Prostate gland (tissue), 2 donors: ENCODE measurements at regions not wholly inside any gene's neighbourhood (a gene's known extent, or its start where the extent isn't known, plus 50 kb on each side); places are given as distances from the start of the nearest gene placed in this dataset.

Experiments used
- DNase-seq: peaks from one replicate; pipeline ENCODE4 v3.0.0-alpha.2; 2019; ENCODE audit warnings: low spot score
- H3K27ac ChIP-seq, 2 donors: fragments of 200-600 bp; sonication (generic); 2 replicates each; pipeline ENCODE4 v1.5.1; 2017 to 2019
- H3K27me3 ChIP-seq: fragments of 200-600 bp; sonication (generic); replicated peaks from 2 replicates; pipeline ENCODE4 v1.5.1; 2019; ENCODE audit not compliant: insufficient read depth
- H3K36me3 ChIP-seq, 2 donors: fragments of 200-600 bp; sonication (generic); 1 replicate in 1 of 2; 2 replicates in 1 of 2; pipeline versions ENCODE4 v1.5.1 to v1.8.1; 2017 to 2019
- H3K4me1 ChIP-seq: fragments of 200-600 bp; sonication (generic); replicated peaks from 2 replicates; pipeline ENCODE4 v1.5.1; 2019
- H3K4me3 ChIP-seq, 2 donors: fragments of 200-600 bp; sonication (generic); 2 replicates each; pipeline ENCODE4 v1.5.1; 2017 to 2019
- H3K9me3 ChIP-seq: fragments of 200-600 bp; sonication (generic); 2 replicates; pipeline ENCODE4 v1.5.1; 2017
- CTCF ChIP-seq, 4 experiments: fragments of 200-600 bp in 2 of 4; fragments of 450-650 bp in 2 of 4; sonication (generic) in 2 of 4; IDR thresholded peaks; 1 replicate in 3 of 4; 2 replicates in 1 of 4; pipeline ENCODE4 v1.5.1; 2016 to 2019; ENCODE audit warnings: antibody characterized with exemption in 4 of 4, mild to moderate bottlenecking in 2 of 4, moderate library complexity in 2 of 4
- POLR2A ChIP-seq: fragments of 450-650 bp; IDR thresholded peaks from one replicate; pipeline ENCODE4 v1.6.1; 2016; ENCODE audit warnings: antibody characterized with exemption, mild to moderate bottlenecking
- POLR2AphosphoS5 ChIP-seq: sonication (generic); formaldehyde crosslinking; IDR thresholded peaks from one replicate; pipeline ENCODE4 v1.6.1; 2017; ENCODE audit warnings: antibody characterized with exemption
- WGBS: methylation state at CpG from one replicate; pipeline ENCODE4 v1.1.5; 2018; 5-methylcytosine and 5-hydroxymethylcytosine counted together
- intact Hi-C: fragments of 100-400 bp; cut with DNase I; formaldehyde crosslinking; loops from one replicate; pipeline ENCODE4 v1.14.2; 2022

GRCh38 chr12:102564026-102564425 is 83.7 kb upstream of the IGF1 start:
- 57% methylated on average over 4 of the region's 4 CpGs for WGBS
- no peaks in the 10 kb centered on the region for H3K9me3 ChIP-seq
- no peak overlapping the region for H3K27ac ChIP-seq
- TF ChIP-seq POLR2A: no peak
- TF ChIP-seq POLR2AphosphoS5: no peak
- no peak for TF ChIP-seq CTCF (IDR thresholded peaks at IDR 0.05)
- H3K36me3 ChIP-seq: no peaks in the 10 kb centered on the region
- peak; percentile 12 for DNase-seq
- H3K27me3 ChIP-seq: no peaks in the 10 kb centered on the region
- no peaks in the 10 kb centered on the region for H3K4me1 ChIP-seq
- intact Hi-C loops: no loop called here
- no peak overlapping the region for H3K4me3 ChIP-seq

DNA sequence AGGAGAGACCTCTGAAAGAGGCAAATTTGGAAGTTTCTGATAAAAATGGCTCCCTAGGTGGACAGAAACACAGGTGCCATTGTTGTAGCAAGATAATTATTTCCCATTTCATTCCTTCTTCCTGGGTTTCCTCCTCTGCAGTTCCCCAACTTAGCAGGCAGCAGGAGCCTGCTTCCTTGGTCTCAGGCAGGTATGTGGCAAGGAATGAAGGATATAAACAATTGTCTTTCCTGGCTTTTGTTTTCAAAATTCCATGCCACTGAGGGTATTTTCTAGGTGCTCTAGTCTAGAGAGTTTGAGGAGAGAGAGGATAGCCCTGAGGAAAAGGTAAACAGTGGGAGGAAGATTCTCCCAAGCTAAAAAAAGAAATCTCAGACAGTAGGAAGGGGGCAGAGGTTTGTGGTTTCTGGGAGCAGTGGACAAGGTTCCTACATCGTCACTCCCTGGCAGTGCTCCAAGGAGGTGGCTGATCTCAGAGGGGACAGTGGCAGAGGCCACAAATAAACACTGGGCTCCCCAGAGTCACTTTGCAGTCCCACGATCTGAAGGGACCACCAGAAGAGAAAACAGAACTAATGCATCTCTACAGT is 82.6 kb upstream of the IGF1 start:
- TF ChIP-seq CTCF (IDR thresholded peaks at IDR 0.05) (no peak), POLR2AphosphoS5 (no peak), POLR2A (no peak)
- no peak for DNase-seq
- no peaks in the 10 kb centered on the region for H3K4me1 ChIP-seq
- H3K9me3 ChIP-seq: no peaks in the 10 kb centered on the region
- no peaks in the 10 kb centered on the region for H3K36me3 ChIP-seq
- H3K4me3 ChIP-seq: no peak overlapping the region
- H3K27ac ChIP-seq: no peak overlapping the region
- WGBS: 33% methylated on average over 2 of the region's 2 CpGs
- intact Hi-C loops: no loop called here
- no peaks in the 10 kb centered on the region for H3K27me3 ChIP-seq

DNA sequence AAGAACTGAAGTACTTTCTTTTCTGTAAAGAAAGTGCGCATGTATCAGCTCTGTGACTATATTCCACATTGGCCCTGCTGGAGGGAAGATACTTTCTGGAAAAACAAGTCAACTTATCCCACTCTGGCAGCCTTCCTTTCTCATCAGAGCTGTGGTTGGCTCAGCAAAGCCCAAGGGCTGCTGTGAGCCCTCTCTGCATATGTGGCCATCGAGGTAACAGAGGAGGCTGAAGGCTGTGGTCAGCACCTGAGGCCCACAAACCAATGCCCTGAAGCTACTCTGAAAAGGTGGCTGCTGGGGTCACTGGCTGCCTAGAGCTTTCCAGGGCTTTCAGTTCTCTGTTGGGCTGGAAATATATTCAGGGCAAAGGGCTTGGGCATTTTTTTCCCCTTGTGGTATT is 70.8 kb upstream of the IGF1 start:
- Histone ChIP-seq H3K9me3 (no peaks in the 10 kb centered on the region), H3K27me3 (no peaks in the 10 kb centered on the region), H3K36me3 (no peaks in the 10 kb centered on the region), H3K4me1 (no peaks in the 10 kb centered on the region), H3K27ac (no peak overlapping the region), H3K4me3 (no peak overlapping the region)
- intact Hi-C loops: no loop called here
- 98% methylated on average over 2 of the region's 2 CpGs for WGBS
- no peak for TF ChIP-seq POLR2A
- no peak for TF ChIP-seq POLR2AphosphoS5
- no peak for TF ChIP-seq CTCF (IDR thresholded peaks at IDR 0.05)
- DNase-seq: no peak

- H3K27ac ChIP-seq: no peak overlapping the region
- intact Hi-C loops: no loop called here
- no peaks in the 10 kb centered on the region for H3K36me3 ChIP-seq
- DNase-seq: no peak
- TF ChIP-seq CTCF (IDR thresholded peaks at IDR 0.05) (no peak), POLR2A (no peak), POLR2AphosphoS5 (no peak)
- 84% methylated on average over 5 of the region's 5 CpGs for WGBS
- H3K27me3 ChIP-seq: no peaks in the 10 kb centered on the region
- H3K4me1 ChIP-seq: no peaks in the 10 kb centered on the region
- H3K9me3 ChIP-seq: no peaks in the 10 kb centered on the region
- H3K4me3 ChIP-seq: no peak overlapping the region
These were observed 69.3 kb upstream of the IGF1 start for GRCh38 chr12:102549691-102550090.

DNA sequence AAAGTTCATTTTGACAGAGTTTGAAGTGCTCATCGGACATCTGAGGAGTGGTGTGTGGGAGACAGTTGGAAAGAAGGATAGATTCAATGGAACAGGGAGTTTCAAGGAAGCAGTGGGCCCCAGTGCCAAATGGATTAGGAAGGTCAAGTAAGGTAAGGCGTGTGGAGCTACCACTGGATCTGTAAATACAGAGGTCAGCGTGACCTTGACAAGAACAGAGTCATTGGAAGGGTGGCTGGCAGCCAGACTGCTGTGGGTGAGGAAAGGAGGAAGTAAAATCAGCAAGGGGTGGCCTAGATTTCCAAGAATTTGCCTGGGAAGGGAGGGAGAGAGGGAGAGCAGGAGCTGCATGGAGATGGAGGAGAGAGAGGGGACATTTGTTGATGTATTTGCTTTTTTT is 68.2 kb upstream of the IGF1 start:
- Histone ChIP-seq H3K27me3 (no peaks in the 10 kb centered on the region), H3K27ac (no peak overlapping the region), H3K4me3 (no peak overlapping the region), H3K9me3 (no peaks in the 10 kb centered on the region), H3K36me3 (no peaks in the 10 kb centered on the region), H3K4me1 (no peaks in the 10 kb centered on the region)
- no peak for DNase-seq
- intact Hi-C loops: no loop called here
- WGBS: 42% methylated on average over 3 of the region's 3 CpGs
- TF ChIP-seq CTCF (IDR thresholded peaks at IDR 0.05) (no peak), POLR2AphosphoS5 (no peak), POLR2A (no peak)
